ENCODE measurements at regions not wholly inside any gene's neighbourhood (a gene's known extent, or its start where the extent isn't known, plus 50 kb on each side); places are given as distances from the start of the nearest gene placed in this dataset.
"Not testable (repeated sequence)": the region's sequence is repeated elsewhere in the genome, so short reads cannot be mapped to it uniquely, and the experiment has no call there.

GRCh38 chr16:75818491-75818890 is 92.2 kb upstream of the CPHXL start:
- Mint-ChIP-seq H3K4me1 (ENCODE audit: low read depth) (no peaks in the 10 kb centered on the region), H3K4me3 (no peak overlapping the region), H3K27me3 (peaks cover 20% of the 10 kb centered on the region), H3K27ac (no peak overlapping the region), H3K36me3 (ENCODE audit: low read depth) (no peaks in the 10 kb centered on the region), H3K9me3 (no peaks in the 10 kb centered on the region)

- peaks cover 10% of the 10 kb centered on the region for H3K27me3 Mint-ChIP-seq
- no peaks in the 10 kb centered on the region for H3K9me3 Mint-ChIP-seq
- H3K36me3 Mint-ChIP-seq (ENCODE audit: low read depth): no peaks in the 10 kb centered on the region
- H3K27ac Mint-ChIP-seq: no peak overlapping the region
- H3K4me3 Mint-ChIP-seq: no peak overlapping the region
- no peaks in the 10 kb centered on the region for H3K4me1 Mint-ChIP-seq (ENCODE audit: low read depth)
These were observed 94.4 kb upstream of the CPHXL start for GRCh38 chr16:75820672-75821071.

GRCh38 chr16:75821117-75821516 is 94.8 kb upstream of the CPHXL start:
- H3K27me3 Mint-ChIP-seq: peaks cover 10% of the 10 kb centered on the region
- no peaks in the 10 kb centered on the region for H3K4me1 Mint-ChIP-seq (ENCODE audit: low read depth)
- H3K9me3 Mint-ChIP-seq: no peaks in the 10 kb centered on the region
- H3K36me3 Mint-ChIP-seq (ENCODE audit: low read depth): no peaks in the 10 kb centered on the region
- H3K4me3 Mint-ChIP-seq: no peak overlapping the region
- no peak overlapping the region for H3K27ac Mint-ChIP-seq

- not testable (repeated sequence) for H3K4me1 Mint-ChIP-seq (ENCODE audit: low read depth); H3K36me3 Mint-ChIP-seq (ENCODE audit: low read depth); H3K27ac Mint-ChIP-seq; H3K27me3 Mint-ChIP-seq; H3K4me3 Mint-ChIP-seq
- peaks cover 16% of the 10 kb centered on the region for H3K9me3 Mint-ChIP-seq
These were observed 99.5 kb upstream of the CPHXL start for GRCh38 chr16:75825750-75826149.

- H3K9me3 Mint-ChIP-seq: peaks cover 16% of the 10 kb centered on the region
- not testable (repeated sequence) for H3K4me3 Mint-ChIP-seq; H3K27me3 Mint-ChIP-seq; H3K27ac Mint-ChIP-seq; H3K36me3 Mint-ChIP-seq (ENCODE audit: low read depth); H3K4me1 Mint-ChIP-seq (ENCODE audit: low read depth)
These were observed 101.2 kb upstream of the CPHXL start for GRCh38 chr16:75827372-75828038.

- H3K27me3 Mint-ChIP-seq: peaks cover 30% of the 10 kb centered on the region
- H3K27ac Mint-ChIP-seq; H3K4me3 Mint-ChIP-seq; H3K4me1 Mint-ChIP-seq (ENCODE audit: low read depth); H3K36me3 Mint-ChIP-seq (ENCODE audit: low read depth): not testable (repeated sequence)
- peaks cover 16% of the 10 kb centered on the region for H3K9me3 Mint-ChIP-seq
These were observed 107.1 kb upstream of the CPHXL start for GRCh38 chr16:75833385-75833784.

- H3K27ac Mint-ChIP-seq: no peak overlapping the region
- no peaks in the 10 kb centered on the region for H3K36me3 Mint-ChIP-seq (ENCODE audit: low read depth)
- peaks cover 29% of the 10 kb centered on the region for H3K27me3 Mint-ChIP-seq
- no peaks in the 10 kb centered on the region for H3K4me1 Mint-ChIP-seq (ENCODE audit: low read depth)
- H3K4me3 Mint-ChIP-seq: no peak overlapping the region
- peaks cover 6% of the 10 kb centered on the region for H3K9me3 Mint-ChIP-seq
These were observed 110.2 kb upstream of the CPHXL start for GRCh38 chr16:75836347-75837010.

- Mint-ChIP-seq H3K36me3 (ENCODE audit: low read depth) (no peaks in the 10 kb centered on the region), H3K9me3 (peaks cover 6% of the 10 kb centered on the region), H3K4me1 (ENCODE audit: low read depth) (no peaks in the 10 kb centered on the region), H3K27me3 (peaks cover 29% of the 10 kb centered on the region), H3K27ac (no peak overlapping the region), H3K4me3 (no peak overlapping the region)
These were observed 111.0 kb upstream of the CPHXL start for GRCh38 chr16:75837264-75837663.

GRCh38 chr16:75837681-75838080 is 111.4 kb upstream of the CPHXL start:
- Mint-ChIP-seq H3K4me1 (ENCODE audit: low read depth) (no peaks in the 10 kb centered on the region), H3K27me3 (peaks cover 29% of the 10 kb centered on the region), H3K36me3 (ENCODE audit: low read depth) (no peaks in the 10 kb centered on the region), H3K9me3 (peaks cover 6% of the 10 kb centered on the region), H3K4me3 (no peak overlapping the region), H3K27ac (no peak overlapping the region)

GRCh38 chr16:75841517-75841916 is 115.2 kb upstream of the CPHXL start:
- Mint-ChIP-seq H3K27ac (no peak overlapping the region), H3K4me3 (no peak overlapping the region), H3K9me3 (no peaks in the 10 kb centered on the region), H3K4me1 (ENCODE audit: low read depth) (no peaks in the 10 kb centered on the region), H3K36me3 (ENCODE audit: low read depth) (no peaks in the 10 kb centered on the region), H3K27me3 (peaks cover 16% of the 10 kb centered on the region)

- H3K27me3 Mint-ChIP-seq: peaks cover 11% of the 10 kb centered on the region
- no peaks in the 10 kb centered on the region for H3K9me3 Mint-ChIP-seq
- H3K36me3 Mint-ChIP-seq (ENCODE audit: low read depth): no peaks in the 10 kb centered on the region
- H3K4me3 Mint-ChIP-seq: no peak overlapping the region
- no peak overlapping the region for H3K27ac Mint-ChIP-seq
- H3K4me1 Mint-ChIP-seq (ENCODE audit: low read depth): no peaks in the 10 kb centered on the region
These were observed 120.9 kb upstream of the CPHXL start for GRCh38 chr16:75847172-75847571.

- Mint-ChIP-seq H3K27me3 (peaks cover 11% of the 10 kb centered on the region), H3K9me3 (no peaks in the 10 kb centered on the region), H3K4me1 (ENCODE audit: low read depth) (no peaks in the 10 kb centered on the region), H3K4me3 (no peak overlapping the region), H3K27ac (no peak overlapping the region), H3K36me3 (ENCODE audit: low read depth) (no peaks in the 10 kb centered on the region)
These were observed 127.9 kb upstream of the CPHXL start for GRCh38 chr16:75854152-75854551.

GRCh38 chr16:75860326-75861053 is 134.2 kb upstream of the CPHXL start:
- H3K27me3 Mint-ChIP-seq: no peaks in the 10 kb centered on the region
- no peaks in the 10 kb centered on the region for H3K36me3 Mint-ChIP-seq (ENCODE audit: low read depth)
- H3K9me3 Mint-ChIP-seq: no peaks in the 10 kb centered on the region
- H3K27ac Mint-ChIP-seq: no peak overlapping the region
- H3K4me3 Mint-ChIP-seq: no peak overlapping the region
- no peaks in the 10 kb centered on the region for H3K4me1 Mint-ChIP-seq (ENCODE audit: low read depth)

GRCh38 chr16:75861311-75862097 is 135.2 kb upstream of the CPHXL start:
- no peaks in the 10 kb centered on the region for H3K27me3 Mint-ChIP-seq
- no peaks in the 10 kb centered on the region for H3K9me3 Mint-ChIP-seq
- H3K36me3 Mint-ChIP-seq (ENCODE audit: low read depth): no peaks in the 10 kb centered on the region
- no peaks in the 10 kb centered on the region for H3K4me1 Mint-ChIP-seq (ENCODE audit: low read depth)
- no peak overlapping the region for H3K4me3 Mint-ChIP-seq
- no peak overlapping the region for H3K27ac Mint-ChIP-seq

- Mint-ChIP-seq H3K27me3 (no peaks in the 10 kb centered on the region), H3K9me3 (no peaks in the 10 kb centered on the region), H3K36me3 (ENCODE audit: low read depth) (no peaks in the 10 kb centered on the region), H3K4me3 (no peak overlapping the region), H3K27ac (no peak overlapping the region), H3K4me1 (ENCODE audit: low read depth) (no peaks in the 10 kb centered on the region)
These were observed 135.8 kb upstream of the CPHXL start for GRCh38 chr16:75862098-75862386.
